Hematopoietic multipotent progenitor cell treated with erythropoietin and hydrocortisone succinate and interleukin-3 and kit ligand, for 17 days (in vitro differentiated cells): ENCODE measurements at regions not wholly inside any gene's neighbourhood (a gene's known extent, or its start where the extent isn't known, plus 50 kb on each side); places are given as distances from the start of the nearest gene placed in this dataset.
A peak's percentile ranks its signal among the peaks of the same experiment; 100 is the strongest.
"Not testable (repeated sequence)": the region's sequence is repeated elsewhere in the genome, so short reads cannot be mapped to it uniquely, and the experiment has no call there.

Source experiments
- DNase-seq: peaks from one replicate; pipeline ENCODE4 v3.0.0-alpha.2; 2015; ENCODE audit warnings: low spot score

GRCh38 chr16:46519063-46519462 is 102.1 kb downstream of the SHCBP1 start:
- DNase-seq: no peak

DNA sequence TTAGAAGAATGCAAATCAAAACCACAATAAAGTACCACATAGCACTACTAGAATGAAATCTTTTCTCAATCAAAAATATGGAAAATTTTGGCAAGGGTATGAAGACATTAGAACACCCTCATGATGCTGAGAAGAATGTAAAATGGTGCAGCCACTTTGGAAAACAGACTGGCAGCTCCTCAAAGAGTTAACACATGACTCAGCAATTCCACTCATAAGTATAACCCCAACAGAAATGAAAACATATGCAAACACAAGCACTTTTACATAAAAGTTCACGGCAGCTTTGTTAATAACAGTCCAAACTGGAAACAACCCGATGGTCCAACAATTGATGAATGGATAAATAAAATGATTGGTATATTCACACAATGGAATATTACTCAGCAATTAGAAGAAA is 124.5 kb downstream of the SHCBP1 start:
- DNase-seq: no peak

DNA sequence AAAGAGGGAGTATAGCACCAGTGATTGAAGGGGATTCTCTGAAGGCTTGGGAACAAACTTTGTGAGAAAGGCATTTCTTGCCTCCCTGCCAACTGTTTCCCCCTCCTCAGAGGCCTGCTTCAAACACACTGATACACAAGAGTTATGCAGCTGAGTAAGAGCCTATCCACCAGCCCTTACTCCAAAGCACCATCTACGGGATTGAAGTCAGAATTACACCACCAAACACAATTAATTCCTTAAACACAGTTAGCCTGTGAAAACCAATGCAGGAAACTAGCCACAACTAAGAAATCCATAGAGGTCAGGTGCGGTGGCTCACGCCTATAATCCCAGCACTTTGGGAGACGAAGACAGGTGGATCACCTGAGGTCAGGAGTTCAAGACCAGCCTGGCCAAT is 138.3 kb downstream of the SHCBP1 start:
- no peak for DNase-seq

DNA sequence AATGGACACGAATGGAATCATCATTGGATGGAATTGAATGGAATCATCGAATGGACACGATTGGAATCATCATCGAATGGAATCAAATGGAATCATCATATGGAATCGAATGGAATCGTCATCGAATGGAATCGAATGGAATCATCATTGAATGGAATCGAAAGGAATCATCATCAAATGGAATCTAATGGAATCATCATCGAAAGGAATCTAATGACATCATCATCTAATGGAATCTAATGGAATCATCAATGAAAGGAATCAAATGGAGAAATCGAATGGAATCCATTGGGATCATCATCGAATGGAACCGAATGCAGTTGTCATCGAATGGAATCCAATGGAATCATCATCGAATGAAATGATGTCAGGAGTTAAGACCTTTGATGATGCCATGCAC is 154.9 kb downstream of the SHCBP1 start:
- no peak for DNase-seq

GRCh38 chr16:46454801-46455200 is 166.4 kb downstream of the SHCBP1 start:
- not testable (repeated sequence) for DNase-seq

DNA sequence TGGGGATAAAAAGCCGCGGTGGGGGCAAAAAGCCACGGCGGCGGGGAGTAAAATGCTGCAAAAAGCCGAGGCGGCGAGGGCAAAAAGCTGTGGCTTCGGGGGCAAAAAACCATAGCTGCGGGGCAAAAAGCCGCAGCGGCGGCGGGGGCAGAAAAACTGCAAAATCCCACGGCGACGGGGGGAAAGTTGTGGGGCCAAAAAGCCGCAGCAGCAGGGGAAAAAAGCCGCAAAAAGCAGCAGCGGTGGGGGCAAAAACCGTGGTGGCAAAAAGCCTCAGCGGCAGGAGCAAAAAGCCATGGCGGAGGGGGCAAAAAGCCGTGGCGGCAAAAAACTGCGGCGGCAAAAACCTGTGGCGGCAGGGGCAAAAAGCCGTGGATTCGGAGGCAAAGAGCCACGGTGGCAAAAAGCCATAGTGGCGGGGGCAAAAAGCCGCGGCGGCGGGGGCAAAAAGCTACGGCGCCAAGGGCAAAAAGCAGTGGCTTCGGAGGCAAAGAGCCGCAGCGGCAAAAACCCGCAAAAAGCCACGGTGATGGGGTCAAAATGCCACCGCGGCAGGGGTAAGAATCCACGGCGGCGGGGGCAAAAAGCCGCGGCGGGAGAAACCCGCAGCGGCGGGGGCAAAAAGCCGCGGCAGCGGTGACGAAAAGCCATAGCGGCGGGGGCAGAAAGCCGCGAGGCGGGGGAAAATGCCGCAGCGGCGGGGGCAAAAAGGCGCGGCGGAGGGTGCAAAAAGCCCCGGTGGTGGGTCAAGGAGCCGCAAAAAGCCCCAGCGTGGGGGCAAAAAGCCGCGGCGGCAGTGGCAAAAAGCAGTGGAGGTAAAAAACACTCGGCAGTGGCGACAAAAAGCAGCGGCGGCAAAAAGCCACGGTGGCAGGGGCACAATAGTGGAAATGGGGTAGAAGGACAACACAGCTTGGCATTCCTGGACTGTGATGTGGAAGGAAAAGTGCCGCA is 192.8 kb downstream of the SHCBP1 start:
- no peak for DNase-seq

DNA sequence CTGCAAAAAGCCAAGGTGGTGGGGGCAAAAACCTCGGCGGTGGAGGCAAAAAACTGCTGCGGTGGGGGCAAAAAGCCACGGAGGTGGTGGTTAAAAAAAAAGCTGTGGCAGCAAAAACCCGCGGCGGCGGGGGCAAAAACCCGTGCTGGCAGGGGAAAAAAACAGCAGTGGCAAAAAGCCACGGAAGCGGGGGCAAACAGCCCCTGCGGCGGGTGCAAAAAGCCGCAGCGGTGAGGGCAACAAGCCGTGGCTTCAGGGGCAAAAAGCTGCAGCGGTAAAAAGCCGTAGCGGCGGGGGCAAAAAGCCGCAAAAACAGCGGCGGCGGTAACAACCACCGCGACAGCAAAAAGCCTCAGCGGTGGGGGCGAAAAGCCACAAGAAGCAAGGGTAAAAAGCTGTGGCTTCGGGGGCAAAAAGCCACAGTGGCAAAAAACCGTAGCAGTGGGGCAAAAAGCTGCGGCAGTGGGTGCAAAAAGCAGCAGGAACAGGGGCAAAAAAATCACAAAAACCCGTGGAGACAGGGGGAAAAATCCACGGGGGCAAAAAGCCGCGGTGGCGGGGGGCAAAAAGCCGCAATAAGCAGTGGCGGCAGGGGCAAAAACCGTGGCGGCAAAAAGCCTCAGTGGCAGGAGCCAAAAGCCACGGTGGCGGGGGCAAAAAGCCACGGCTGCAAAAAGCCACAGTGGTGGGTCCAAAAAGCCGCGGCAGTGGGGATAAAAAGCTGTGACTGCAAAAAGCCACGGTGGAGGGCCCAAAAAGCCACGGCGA is 193.7 kb downstream of the SHCBP1 start:
- no peak for DNase-seq

DNA sequence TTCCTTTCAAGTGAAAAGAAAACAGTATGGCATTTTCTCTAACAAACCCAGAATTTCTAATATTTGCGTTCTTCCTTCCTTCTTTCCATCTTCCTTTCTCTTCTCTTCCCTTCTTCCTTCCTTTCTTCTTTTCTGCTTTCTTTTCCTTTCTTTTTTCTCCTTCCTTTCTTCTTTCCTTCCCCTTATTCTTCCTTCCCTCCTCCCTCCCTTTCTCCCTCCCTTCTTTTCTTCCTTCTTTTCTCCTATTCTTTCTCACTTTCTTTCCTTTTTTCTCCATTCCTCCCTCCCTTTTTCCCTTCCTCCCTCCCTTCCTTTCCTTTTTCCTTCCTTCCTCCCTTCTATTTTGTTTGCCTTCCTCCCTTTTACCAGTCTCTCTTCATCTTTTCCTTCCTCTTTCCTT is 194.8 kb downstream of the SHCBP1 start:
- DNase-seq: no peak

DNA sequence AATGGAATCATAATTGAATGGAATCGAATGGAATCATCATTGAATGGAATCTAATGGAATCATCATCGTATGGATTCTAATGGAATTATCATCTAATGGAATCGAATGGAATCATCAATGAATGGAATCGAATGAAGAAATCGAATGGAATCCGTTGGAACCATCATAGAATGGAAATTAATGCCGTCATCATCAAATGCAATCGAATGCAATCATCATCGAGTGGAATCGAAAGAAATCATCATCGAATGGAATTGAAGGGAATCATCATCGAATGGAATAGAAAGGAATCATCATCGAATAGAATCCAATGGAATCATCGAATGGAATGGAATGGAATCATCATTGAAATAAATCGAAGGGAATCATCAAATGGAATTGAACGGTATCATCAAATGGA is 217.2 kb downstream of the SHCBP1 start:
- no peak for DNase-seq

DNA sequence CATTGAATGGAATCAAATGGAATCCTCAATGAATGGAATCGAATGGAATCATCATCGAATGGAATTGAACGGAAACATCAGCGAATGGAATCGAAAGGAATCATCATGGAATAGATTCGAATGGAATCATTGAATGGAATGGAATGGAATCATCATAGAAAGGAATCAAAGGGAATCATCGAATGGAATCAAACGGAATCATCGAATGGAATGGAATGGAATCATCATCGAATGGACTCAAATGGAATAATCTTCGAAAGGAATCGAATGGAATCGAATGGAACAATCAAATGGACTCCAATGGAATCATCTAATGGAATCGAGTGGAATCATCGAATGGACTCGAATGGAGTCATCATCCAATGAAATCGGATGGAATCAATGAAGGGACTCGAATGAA is 222.6 kb downstream of the SHCBP1 start:
- DNase-seq: not testable (repeated sequence)

DNA sequence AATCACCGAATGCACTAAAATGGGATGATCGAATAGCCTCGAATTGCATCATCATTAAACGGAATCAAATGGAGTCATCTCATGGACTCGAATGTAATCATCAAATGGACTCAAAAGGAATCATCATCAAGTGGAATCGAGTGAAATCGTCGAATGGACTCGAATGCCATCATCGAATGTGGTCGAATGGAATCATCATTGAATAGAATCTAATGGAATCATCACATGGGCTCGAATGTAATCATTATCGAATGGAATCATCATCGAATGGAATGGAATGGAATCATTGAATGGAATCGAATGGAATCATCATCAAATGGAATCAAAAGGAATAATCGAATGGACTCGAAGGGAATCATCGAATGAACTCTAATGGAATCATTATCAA is 224.3 kb downstream of the SHCBP1 start:
- DNase-seq: peak; percentile 18

GRCh38 chr16:46396131-46396882 is 224.9 kb downstream of the SHCBP1 start:
- peak; percentile 46 for DNase-seq

DNA sequence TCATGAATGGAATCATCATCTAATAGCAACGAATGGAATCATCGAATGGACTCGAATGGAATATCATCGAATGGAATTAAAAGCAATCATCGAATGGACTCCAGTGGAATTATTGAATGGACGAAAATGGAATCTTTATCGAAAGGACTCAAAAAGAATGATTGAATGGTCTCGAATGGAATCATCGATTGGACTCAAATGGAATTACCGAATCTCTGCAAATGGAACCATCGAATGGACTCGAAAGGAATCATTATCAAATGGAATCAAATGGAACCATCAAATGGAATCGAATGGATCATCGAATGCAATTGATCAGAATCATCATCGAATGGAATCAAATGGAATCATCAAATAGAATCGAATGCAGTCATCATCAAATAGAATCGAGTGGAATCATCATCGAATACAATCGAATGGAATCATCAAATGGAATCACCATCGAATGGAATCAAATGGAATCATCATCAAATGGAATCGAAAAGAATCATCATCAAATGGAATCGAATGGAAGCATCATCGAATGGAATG is 225.7 kb downstream of the SHCBP1 start:
- DNase-seq: peak; percentile 56

DNA sequence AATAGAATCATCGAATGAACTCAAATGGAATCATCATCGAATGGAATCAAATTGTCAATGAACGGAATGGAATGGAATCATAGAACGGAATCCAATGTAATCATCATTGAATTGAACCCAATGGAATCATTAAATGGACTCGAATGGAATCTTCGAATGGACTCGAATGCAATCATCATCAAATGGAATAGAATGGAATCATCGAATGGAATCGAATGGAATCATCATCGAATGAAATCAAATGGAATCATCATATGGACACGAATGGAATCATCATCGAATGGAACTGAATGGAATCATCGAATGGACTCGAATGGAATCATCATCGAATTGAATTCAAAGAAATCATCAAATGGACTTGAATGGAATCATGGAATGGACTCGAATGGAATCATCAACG is 226.2 kb downstream of the SHCBP1 start:
- peak; percentile 73 for DNase-seq

- DNase-seq: peak; percentile 44
Observed at GRCh38 chr16:46394149-46394548, 227.0 kb downstream of the SHCBP1 start.

DNA sequence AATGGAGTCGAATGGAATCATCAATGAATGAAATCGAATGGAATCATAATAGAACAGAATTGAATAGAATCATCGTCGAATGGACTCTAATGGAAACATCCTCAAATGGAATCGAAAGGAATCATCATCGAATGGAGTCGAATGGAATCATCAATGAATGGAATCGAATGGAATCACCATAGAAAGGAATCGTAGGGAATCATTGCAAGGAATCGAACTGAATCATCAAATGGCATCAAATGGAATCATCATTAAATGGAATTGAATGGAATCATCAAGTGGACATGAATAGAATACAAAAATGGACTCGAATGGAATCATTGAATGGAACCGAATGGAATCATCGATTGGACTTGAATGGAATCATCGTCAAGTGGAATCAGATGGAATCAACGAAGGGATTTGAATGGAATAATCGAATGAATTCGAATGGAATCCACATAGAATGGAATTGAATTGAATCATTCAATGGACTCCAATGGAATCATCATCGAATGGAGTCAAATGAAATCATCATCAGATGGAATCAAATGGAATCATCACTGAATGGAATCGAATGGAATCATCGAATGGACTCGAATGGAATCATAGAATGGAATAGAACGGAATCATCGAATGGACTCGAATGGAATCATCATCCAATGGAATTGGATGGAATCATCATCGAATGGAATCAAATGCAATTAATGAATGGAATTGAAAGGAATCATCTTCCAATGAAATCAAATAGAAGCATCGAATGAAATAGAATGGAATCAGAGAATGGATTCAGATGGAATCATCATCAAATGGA is 228.1 kb downstream of the SHCBP1 start:
- peak; percentile 71 for DNase-seq

DNA sequence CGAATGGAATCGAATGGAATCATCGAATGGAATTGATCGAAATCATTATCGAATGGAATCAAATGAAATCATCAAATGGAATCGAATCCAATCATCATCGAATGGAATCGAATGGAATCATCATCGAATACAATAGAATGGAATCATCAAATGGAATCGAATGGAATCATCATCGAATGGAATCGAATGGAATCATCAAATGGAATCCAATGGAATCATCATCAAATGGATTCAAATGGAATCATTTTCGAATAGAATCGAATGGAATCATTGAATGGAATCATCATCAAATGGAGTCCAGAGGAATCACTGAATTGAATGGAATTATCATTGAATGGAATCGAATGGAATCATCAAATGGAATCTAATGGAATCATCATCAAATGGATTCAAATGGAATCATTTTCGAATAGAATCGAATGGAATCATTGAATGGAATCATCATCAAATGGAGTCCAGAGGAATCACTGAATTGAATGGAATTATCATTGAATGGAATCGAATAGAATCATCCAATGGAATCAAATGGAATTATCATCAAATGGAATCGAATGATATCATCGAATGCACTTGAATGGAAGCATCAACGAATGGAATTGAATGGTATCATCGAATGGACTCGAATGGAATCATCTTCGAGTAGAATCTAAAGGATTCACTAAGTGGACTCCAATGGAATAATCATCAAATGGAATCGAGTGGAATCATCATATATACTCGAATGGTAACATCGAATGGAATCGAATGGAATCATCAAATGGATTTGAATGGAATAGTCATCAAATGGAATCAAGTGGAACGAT is 230.3 kb downstream of the SHCBP1 start:
- DNase-seq: peak; percentile 52

DNA sequence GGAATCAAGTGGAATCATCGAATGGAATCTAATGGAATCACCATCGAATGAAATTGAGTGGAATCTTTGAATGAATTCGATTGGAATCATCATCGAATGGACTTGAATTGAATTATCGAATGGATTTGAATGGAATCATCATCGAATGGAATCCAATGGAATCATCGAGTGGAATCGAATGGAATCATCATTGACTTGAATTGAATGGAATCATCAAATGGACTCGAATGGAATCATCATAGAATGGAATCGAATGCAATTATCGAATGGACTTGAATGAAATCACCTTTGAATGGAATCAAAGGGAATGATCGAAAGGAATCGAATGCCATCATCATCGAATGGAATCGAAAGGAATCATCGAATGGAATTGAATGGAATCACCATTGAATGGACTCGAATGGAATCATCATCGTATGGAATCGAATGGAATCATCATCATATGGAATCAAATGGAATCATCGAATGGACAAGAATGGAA is 231.6 kb downstream of the SHCBP1 start:
- peak; percentile 94 for DNase-seq

DNA sequence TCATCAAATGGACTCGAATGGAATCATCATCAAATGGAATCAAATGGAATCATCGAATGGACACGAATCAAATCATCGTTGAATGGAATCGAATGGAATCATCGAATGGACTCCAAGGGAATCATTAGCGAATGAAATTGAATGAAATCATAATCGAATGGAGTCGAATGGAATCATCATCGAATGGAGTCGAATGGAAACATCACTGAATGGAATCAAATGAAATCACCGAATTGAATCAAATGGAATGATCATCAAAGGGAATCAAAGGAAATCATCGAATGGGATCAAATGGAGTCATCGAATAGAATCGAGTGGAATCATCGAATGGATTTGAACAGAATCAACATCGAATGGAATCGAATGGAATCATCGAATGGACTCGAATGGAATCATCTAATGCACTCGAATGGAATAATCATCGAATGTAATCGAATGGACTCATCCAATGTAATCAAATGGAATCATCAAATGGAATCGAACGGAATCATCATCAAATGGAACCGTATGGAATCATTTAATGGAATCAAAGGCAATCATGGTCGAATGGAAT is 232.2 kb downstream of the SHCBP1 start:
- not testable (repeated sequence) for DNase-seq

DNA sequence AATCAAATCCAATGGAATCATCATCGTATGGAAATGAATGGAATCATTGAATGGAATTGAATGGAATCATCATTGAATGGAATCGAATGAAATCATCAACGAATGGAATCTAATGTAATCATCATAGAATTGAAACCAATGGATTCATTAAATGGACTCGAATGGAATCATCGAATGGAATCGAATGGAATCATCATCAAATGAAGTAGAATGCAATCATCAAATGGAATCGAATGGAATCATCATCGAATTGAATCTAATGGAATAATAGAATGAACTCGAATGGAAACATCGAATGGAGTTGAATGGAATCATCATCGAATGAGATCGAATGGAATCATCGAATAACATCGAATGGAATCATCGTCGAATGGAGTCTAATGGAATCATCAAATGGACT is 232.8 kb downstream of the SHCBP1 start:
- DNase-seq: peak; percentile 71
